HepG2 (cell line): ENCODE measurements at regions not wholly inside any gene's neighbourhood (a gene's known extent, or its start where the extent isn't known, plus 50 kb on each side); places are given as distances from the start of the nearest gene placed in this dataset.

Experiments used
- ATAC-seq: fragments of 200-7000 bp; cut with Tn5 transposase; 3 replicates; pipeline ENCODE4 v1.9.1; 2020; ENCODE audit warnings: mild to moderate bottlenecking, moderate library complexity
- BruUV-seq: library from RNA; stranded (reverse); fragments of 400-500 nt; replicated peaks from 2 replicates; lab custom pipeline; 2021; lab: Mats Ljungman, UMichigan
- CTCF ChIA-PET: fragments of 300-600 bp; formaldehyde crosslinking; extraction: SDS; loops from one replicate; lab custom pipeline; 2021; ENCODE audit warnings: low total read pairs, inconsistent platforms, low intra/inter-chr PET ratio; lab: Yijun Ruan, JAX
- POLR2A ChIA-PET: fragments of 350-600 bp; sonication (Branson Sonifier 250); formaldehyde crosslinking; loops from one replicate; lab custom pipeline; 2020; ENCODE audit warnings: antibody characterized with exemption, inconsistent platforms; lab: Yijun Ruan, JAX
- DNase-seq: peaks from one replicate; pipeline ENCODE4 v3.0.0-alpha.2; 2015; ENCODE audit warnings: low spot score
- FAIRE-seq: peaks from 3 replicates; lab custom pipeline; 2011; peaks lifted over from hg19 to GRCh38; lab: Jason Lieb, UNC
- H2AFZ ChIP-seq: one replicate; pipeline ENCODE4 v1.6.1; 2011; ENCODE audit warnings: low read length, inconsistent platforms
- H3K27ac ChIP-seq: fragments of 300-600 bp; 3 replicates; pipeline ENCODE4 v1.8.0; 2011; ENCODE audit warnings: mixed run types, mild to moderate bottlenecking, mixed read lengths, low read length, inconsistent platforms; ENCODE audit not compliant: insufficient read depth; ENCODE audit errors: extremely low read length
- H3K27me3 ChIP-seq, 2 experiments: fragments of 200-600 bp in 1 of 2; 2 replicates in 1 of 2; 3 replicates in 1 of 2; pipeline versions ENCODE4 v1.6.0 to v1.8.0; 2011; ENCODE audit warnings: low read length in 2 of 2, mild to moderate bottlenecking in 2 of 2, moderate library complexity in 2 of 2, inconsistent platforms in 1 of 2; ENCODE audit not compliant: insufficient read depth in 2 of 2, control insufficient read depth in 1 of 2
- H3K36me3 ChIP-seq, 2 experiments: fragments of 200-600 bp in 1 of 2; replicated peaks in 1 of 2; 2 replicates in 1 of 2; 3 replicates in 1 of 2; pipeline versions ENCODE4 v1.5.1 to v1.8.0; 2011; ENCODE audit warnings: low read length in 2 of 2, inconsistent platforms in 1 of 2; ENCODE audit not compliant: insufficient read depth in 2 of 2, control insufficient read depth in 1 of 2
- H3K4me1 ChIP-seq: 2 replicates; pipeline ENCODE4 v1.5.1; 2012; ENCODE audit warnings: low read length, inconsistent platforms; ENCODE audit not compliant: insufficient read depth
- H3K4me2 ChIP-seq: 2 replicates; pipeline ENCODE4 v1.6.0; 2011; ENCODE audit warnings: low read depth, low read length, inconsistent platforms
- H3K4me3 ChIP-seq, 3 experiments: fragments of 200-600 bp in 1 of 3; sonication (generic), shearing (Covaris generic) in 1 of 3; replicated peaks in 1 of 3; 2 replicates each; pipeline ENCODE4 v1.5.1; 2011 to 2016; ENCODE audit warnings: low read length in 3 of 3, inconsistent platforms in 2 of 3, low read depth in 2 of 3, mild to moderate bottlenecking in 2 of 3, control low read depth in 1 of 3, mixed read lengths in 1 of 3; ENCODE audit not compliant: insufficient read depth in 1 of 3
- H3K79me2 ChIP-seq: one replicate; pipeline ENCODE4 v1.6.1; 2011; ENCODE audit warnings: low read length, inconsistent platforms; ENCODE audit not compliant: insufficient read depth
- H3K9ac ChIP-seq: 2 replicates; pipeline ENCODE4 v1.6.0; 2011; ENCODE audit warnings: mild to moderate bottlenecking, low read depth, low read length, inconsistent platforms; ENCODE audit not compliant: insufficient read depth
- H3K9me3 ChIP-seq: 2 replicates; pipeline ENCODE4 v1.5.1; 2012; ENCODE audit warnings: mild to moderate bottlenecking, low read length
- H4K20me1 ChIP-seq: 2 replicates; pipeline ENCODE4 v1.6.0; 2011; ENCODE audit warnings: inconsistent platforms, mild to moderate bottlenecking, low read length, moderate library complexity; ENCODE audit not compliant: insufficient read depth
- FOSL2 ChIP-seq: sonication (generic); formaldehyde crosslinking; IDR thresholded peaks from 2 replicates; pipeline ENCODE4 v1.4.0; 2020; ENCODE audit warnings: missing genetic modification reagents
- IKZF1 ChIP-seq: fragments of 450-650 bp; IDR thresholded peaks from 2 replicates; pipeline ENCODE4 v1.7.1; 2016
- JARID2 ChIP-seq: sonication (generic); formaldehyde crosslinking; IDR thresholded peaks from 2 replicates; pipeline ENCODE4 v1.8.1; 2023; ENCODE audit warnings: missing genetic modification reagents, inconsistent platforms; ENCODE audit not compliant: insufficient replicate concordance
- NR2C2 ChIP-seq: sonication (generic); formaldehyde crosslinking; IDR thresholded peaks from 2 replicates; pipeline ENCODE4 v1.4.0; 2020; ENCODE audit warnings: missing genetic modification reagents, mild to moderate bottlenecking, moderate library complexity, borderline replicate concordance
- SMAD3 ChIP-seq: sonication (generic); formaldehyde crosslinking; IDR thresholded peaks from 2 replicates; pipeline ENCODE4 v1.4.0; 2020; ENCODE audit warnings: missing genetic modification reagents
- ZMAT3 ChIP-seq: sonication (generic); formaldehyde crosslinking; conservative IDR thresholded peaks from 2 replicates; pipeline ENCODE4 v1.7.0; 2021; ENCODE audit warnings: missing genetic modification reagents
- ZNF124 ChIP-seq: sonication (generic); formaldehyde crosslinking; IDR thresholded peaks from 2 replicates; pipeline ENCODE4 v1.4.0; 2020; ENCODE audit warnings: missing genetic modification reagents
- ZNF30 ChIP-seq: sonication (generic); formaldehyde crosslinking; IDR thresholded peaks from 2 replicates; pipeline ENCODE4 v1.5.0; 2020; ENCODE audit warnings: mild to moderate bottlenecking, missing genetic modification reagents
- ZNF547 ChIP-seq: sonication (generic); formaldehyde crosslinking; IDR thresholded peaks from 2 replicates; pipeline ENCODE4 v1.5.1; 2020; ENCODE audit warnings: mild to moderate bottlenecking, missing genetic modification reagents
- WGBS: methylation state at CpG from one replicate; pipeline ENCODE4 v1.1.6; 2017; ENCODE audit warnings: low lambda C conversion rate; 5-methylcytosine and 5-hydroxymethylcytosine counted together
- in situ Hi-C: cut with HindIII; loops from 2 replicates; pipeline ENCODE4 v1.10.0; 2017; ENCODE audit warnings: low pct_unique_long_range_greater_than_20kb; ENCODE audit not compliant: extremely low pct_ligation_motif_present
- intact Hi-C: fragments of 100-400 bp; cut with micrococcal nuclease; formaldehyde crosslinking; loops from one replicate; pipeline ENCODE4 v1.10.0; 2022; ENCODE audit not compliant: unreplicated experiment
- TF ChIP-seq, protein P1 (sequence below): sonication (generic); formaldehyde crosslinking; IDR thresholded peaks from 2 replicates; pipeline ENCODE4 v1.8.1; 2023; ENCODE audit warnings: mild to moderate bottlenecking, missing genetic modification reagents
- TF ChIP-seq, protein P2 (sequence below): IDR thresholded peaks from 2 replicates; pipeline ENCODE4 v1.6.1; 2016; ENCODE audit warnings: low read depth, borderline replicate concordance
- TF ChIP-seq, protein P3 (sequence below): sonication (generic); formaldehyde crosslinking; IDR thresholded peaks from 2 replicates; pipeline ENCODE4 v1.5.1; 2020; ENCODE audit warnings: missing genetic modification reagents, mild to moderate bottlenecking, borderline replicate concordance
- TF ChIP-seq, protein P4 (sequence below): sonication (generic); formaldehyde crosslinking; IDR thresholded peaks from 2 replicates; pipeline ENCODE4 v1.5.0; 2020; ENCODE audit warnings: mild to moderate bottlenecking, missing genetic modification reagents, moderate library complexity

DNA sequence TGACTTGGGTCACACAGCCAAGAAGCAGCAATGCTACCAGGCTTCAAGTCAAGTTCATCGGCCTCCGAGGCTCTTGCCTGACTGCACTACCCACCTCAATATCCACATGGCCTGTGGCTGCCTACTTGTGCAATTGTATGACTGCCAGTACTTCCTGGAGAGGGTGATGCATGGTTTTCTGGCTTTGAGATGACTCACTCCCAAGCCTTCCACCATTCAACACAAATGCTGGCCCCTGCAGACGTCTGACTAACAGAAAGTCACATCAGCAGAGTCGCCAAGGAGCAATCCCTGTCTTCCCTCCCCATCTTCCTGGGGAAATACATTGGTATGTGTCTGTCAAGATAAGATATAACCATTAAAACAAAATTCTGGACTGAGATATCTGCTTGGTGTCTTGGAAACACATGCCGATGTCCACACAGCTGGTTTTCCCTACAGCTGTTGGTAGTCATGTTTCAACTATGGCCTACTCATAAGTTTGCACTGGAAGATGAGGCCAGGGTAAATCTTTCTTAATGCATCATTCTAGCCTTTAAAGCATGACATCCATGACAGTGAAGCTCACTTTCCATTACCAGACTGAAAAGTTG, 79.6 kb upstream of the SPATA12 start:
- ATAC-seq: no peak
- intact Hi-C loops: no loop called here
- Histone ChIP-seq H3K4me1 (peaks cover 11% of the 10 kb centered on the region), H2AFZ (no peak overlapping the region), H3K36me3 (peaks cover 0 to 11% of the 10 kb centered on the region in 2 experiments; a peak in 1 of 5 replicates), H3K79me2 (no peaks in the 10 kb centered on the region), H3K9me3 (no peaks in the 10 kb centered on the region), H3K27me3 (no peaks in the 10 kb centered on the region), H4K20me1 (no peaks in the 10 kb centered on the region)
- FAIRE-seq: no peak
- no TSS peak for BruUV-seq
- 92% methylated on average over 3 of the region's 5 CpGs for WGBS
- TF ChIP-seq FOSL2 (CRISPR knock-in tag) (peak; percentile 34; the same call in 1 of the 2 replicates), ZMAT3 (no peak)
- TF ChIP-seq, all 625 proteins: peak for 1
- ChIA-PET POLR2A (interaction anchor here (1.3 kb wide), 1 partner anchor 10 kb away, joined by 4 read pairs; no protein-coding TSS in a partner anchor), CTCF (no interaction called here)
- in situ Hi-C loops: no loop called here
- Histone ChIP-seq H3K9ac (no peak overlapping the region), H3K27ac (no peak overlapping the region), H3K4me2 (no peak overlapping the region), H3K4me3 (no peak overlapping the region)
- DNase-seq: no peak

DNA sequence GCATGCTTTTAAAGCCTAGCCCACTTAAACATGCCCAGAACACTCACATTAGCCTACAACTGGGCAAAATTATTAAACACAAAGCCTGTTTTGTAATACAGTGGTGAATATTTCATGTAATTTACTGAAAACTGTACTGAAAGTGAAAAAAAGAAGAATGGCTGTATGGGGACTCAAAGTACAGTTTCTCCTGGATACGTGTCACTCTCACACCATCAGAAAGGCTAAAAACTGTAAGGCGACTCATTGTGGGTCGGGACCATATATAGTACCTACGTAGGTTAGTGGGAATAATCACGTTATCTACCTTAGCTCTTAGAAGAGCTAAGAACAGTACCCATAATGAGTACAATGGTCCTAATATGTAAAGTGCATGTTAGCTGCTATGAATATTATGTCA, 80.2 kb upstream of the SPATA12 start:
- H3K4me3 ChIP-seq: no peak overlapping the region
- H3K4me2 ChIP-seq: no peak overlapping the region
- no peaks in the 10 kb centered on the region for H3K9me3 ChIP-seq
- H3K27ac ChIP-seq: no peak overlapping the region
- BruUV-seq: no TSS peak
- DNase-seq (no peak), ATAC-seq (no peak), FAIRE-seq (no peak)
- CTCF ChIA-PET: no interaction called here
- H4K20me1 ChIP-seq: no peaks in the 10 kb centered on the region
- H3K27me3 ChIP-seq: no peaks in the 10 kb centered on the region
- intact Hi-C loops: no loop called here
- peaks cover 0 to 11% of the 10 kb centered on the region in 2 experiments; a peak in 1 of 5 replicates for H3K36me3 ChIP-seq
- no peaks in the 10 kb centered on the region for H3K79me2 ChIP-seq
- WGBS: 96% methylated on average over 5 of the region's 5 CpGs
- POLR2A ChIA-PET: no interaction called here
- peaks cover 11% of the 10 kb centered on the region for H3K4me1 ChIP-seq
- no peak overlapping the region for H2AFZ ChIP-seq
- in situ Hi-C loops: no loop called here
- no peak overlapping the region for H3K9ac ChIP-seq
- TF ChIP-seq NR2C2 (CRISPR knock-in tag) (no peak), JARID2 (CRISPR knock-in tag) (no peak), SMAD3 (no peak), ZNF547 (CRISPR knock-in tag) (no peak), IKZF1 (no peak), ZNF30 (CRISPR knock-in tag) (no peak), ZNF124 (CRISPR knock-in tag) (no peak)
- TF ChIP-seq, protein P1, sequence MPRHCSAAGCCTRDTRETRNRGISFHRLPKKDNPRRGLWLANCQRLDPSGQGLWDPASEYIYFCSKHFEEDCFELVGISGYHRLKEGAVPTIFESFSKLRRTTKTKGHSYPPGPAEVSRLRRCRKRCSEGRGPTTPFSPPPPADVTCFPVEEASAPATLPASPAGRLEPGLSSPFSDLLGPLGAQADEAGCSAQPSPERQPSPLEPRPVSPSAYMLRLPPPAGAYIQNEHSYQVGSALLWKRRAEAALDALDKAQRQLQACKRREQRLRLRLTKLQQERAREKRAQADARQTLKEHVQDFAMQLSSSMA (CRISPR knock-in tag): no peak
- TF ChIP-seq, protein P2, sequence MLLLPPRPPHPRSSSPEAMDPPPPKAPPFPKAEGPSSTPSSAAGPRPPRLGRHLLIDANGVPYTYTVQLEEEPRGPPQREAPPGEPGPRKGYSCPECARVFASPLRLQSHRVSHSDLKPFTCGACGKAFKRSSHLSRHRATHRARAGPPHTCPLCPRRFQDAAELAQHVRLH (CRISPR knock-in tag): no peak
- TF ChIP-seq, protein P3, sequence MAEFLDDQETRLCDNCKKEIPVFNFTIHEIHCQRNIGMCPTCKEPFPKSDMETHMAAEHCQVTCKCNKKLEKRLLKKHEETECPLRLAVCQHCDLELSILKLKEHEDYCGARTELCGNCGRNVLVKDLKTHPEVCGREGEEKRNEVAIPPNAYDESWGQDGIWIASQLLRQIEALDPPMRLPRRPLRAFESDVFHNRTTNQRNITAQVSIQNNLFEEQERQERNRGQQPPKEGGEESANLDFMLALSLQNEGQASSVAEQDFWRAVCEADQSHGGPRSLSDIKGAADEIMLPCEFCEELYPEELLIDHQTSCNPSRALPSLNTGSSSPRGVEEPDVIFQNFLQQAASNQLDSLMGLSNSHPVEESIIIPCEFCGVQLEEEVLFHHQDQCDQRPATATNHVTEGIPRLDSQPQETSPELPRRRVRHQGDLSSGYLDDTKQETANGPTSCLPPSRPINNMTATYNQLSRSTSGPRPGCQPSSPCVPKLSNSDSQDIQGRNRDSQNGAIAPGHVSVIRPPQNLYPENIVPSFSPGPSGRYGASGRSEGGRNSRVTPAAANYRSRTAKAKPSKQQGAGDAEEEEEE (CRISPR knock-in tag): no peak
- TF ChIP-seq, protein P4, sequence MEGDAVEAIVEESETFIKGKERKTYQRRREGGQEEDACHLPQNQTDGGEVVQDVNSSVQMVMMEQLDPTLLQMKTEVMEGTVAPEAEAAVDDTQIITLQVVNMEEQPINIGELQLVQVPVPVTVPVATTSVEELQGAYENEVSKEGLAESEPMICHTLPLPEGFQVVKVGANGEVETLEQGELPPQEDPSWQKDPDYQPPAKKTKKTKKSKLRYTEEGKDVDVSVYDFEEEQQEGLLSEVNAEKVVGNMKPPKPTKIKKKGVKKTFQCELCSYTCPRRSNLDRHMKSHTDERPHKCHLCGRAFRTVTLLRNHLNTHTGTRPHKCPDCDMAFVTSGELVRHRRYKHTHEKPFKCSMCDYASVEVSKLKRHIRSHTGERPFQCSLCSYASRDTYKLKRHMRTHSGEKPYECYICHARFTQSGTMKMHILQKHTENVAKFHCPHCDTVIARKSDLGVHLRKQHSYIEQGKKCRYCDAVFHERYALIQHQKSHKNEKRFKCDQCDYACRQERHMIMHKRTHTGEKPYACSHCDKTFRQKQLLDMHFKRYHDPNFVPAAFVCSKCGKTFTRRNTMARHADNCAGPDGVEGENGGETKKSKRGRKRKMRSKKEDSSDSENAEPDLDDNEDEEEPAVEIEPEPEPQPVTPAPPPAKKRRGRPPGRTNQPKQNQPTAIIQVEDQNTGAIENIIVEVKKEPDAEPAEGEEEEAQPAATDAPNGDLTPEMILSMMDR (CRISPR knock-in tag): no peak
